SK-N-SH (cell line): ENCODE measurements at regions not wholly inside any gene's neighbourhood (a gene's known extent, or its start where the extent isn't known, plus 50 kb on each side); places are given as distances from the start of the nearest gene placed in this dataset.

Experiments used
- CTCF ChIP-seq: fragments of 200-600 bp; sonication (generic); IDR thresholded peaks from 2 replicates; pipeline ENCODE4 v1.6.1; 2017; ENCODE audit warnings: antibody characterized with exemption, mild to moderate bottlenecking, moderate library complexity
- PBX3 ChIP-seq: IDR thresholded peaks from 2 replicates; pipeline ENCODE4; 2012

GRCh38 chr1:186531561-186532165, 70.7 kb upstream of the PDC start:
- TF ChIP-seq CTCF, result no peak
- TF ChIP-seq PBX3, result no peak
